IPS-NIHi7 (cell line): ENCODE measurements at regions not wholly inside any gene's neighbourhood (a gene's known extent, or its start where the extent isn't known, plus 50 kb on each side); places are given as distances from the start of the nearest gene placed in this dataset.
A peak's percentile ranks its signal among the peaks of the same experiment; 100 is the strongest.

Experiments used
- DNase-seq: peaks from one replicate; pipeline ENCODE4 v3.0.0; 2012; ENCODE audit warnings: mixed read lengths; ENCODE audit errors: extremely low spot score

DNA sequence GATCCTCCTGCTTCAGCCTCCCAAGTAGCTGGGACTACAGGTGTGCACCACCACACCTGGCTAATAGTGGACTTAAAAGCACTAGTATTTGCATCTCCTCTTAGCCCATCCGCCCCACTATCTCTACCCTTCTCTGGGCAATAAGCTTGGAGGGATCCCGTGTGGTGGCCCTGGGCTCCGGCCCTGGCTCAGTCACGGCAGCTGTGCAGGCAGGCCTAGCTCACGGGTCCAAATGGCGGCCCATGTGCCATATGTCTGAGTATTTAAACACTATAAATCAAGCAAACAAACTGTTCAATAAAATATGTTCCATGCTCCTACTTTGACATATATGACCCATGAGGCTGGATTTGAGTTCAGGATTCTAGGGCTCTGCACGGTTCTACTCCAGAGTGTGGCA lies 118.4 kb downstream of the BANF2 start:
- DNase-seq, result no peak

DNA sequence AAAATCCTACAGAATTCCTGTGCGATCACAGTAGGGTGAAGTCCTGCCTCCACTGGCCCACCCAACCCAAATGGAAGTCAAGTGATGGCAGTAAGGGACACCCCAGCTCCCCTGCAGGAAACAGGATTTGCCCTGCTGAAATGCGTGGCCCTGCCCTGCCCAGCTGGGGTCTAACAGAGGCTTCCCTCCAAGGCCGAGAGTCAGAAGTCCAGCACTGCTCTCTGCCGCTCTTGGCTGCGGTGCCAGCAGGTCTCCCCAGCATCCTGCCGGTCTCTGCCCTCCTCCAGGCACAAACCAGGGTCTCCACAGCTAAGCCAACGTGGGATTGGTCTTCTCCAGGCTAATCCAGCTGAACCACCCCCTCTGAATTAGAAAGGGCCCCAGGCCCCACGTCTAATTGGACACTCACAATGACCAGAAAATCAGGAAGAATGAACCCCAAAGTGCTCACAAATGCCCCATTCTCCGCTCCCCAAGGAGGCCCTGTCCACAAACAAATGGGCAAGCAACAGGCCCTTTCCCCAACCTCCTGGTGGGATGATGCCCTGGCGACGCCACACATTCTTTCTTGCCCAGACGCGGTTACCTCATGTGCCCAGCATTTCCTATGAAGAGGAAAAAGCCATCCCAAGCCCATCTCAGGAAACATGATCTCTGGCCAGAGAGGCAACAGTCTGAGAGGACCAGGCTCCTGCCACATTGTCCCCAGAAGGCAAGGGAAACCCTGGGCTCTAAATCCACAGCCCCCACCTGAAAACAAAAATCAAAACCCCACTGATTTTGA lies 117.2 kb downstream of the BANF2 start:
- DNase-seq, result no peak

DNA sequence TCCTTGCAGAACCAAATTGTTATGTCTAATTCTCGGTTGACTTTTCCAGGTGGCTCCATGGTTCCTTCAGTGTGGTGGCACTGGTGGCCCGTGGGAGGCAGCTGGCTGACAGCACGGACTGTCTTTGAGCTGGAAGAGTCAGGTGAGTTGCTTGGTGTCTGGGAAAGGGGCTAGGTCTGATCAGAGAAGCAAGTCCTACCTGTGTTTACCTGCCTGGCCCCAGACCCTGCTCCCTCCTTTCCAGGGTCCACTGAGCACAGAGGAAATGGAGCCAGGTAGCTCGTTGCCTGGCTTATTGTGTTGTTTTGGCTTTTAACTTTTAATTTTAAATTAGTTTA lies 111.8 kb downstream of the BANF2 start:
- DNase-seq, result no peak

DNA sequence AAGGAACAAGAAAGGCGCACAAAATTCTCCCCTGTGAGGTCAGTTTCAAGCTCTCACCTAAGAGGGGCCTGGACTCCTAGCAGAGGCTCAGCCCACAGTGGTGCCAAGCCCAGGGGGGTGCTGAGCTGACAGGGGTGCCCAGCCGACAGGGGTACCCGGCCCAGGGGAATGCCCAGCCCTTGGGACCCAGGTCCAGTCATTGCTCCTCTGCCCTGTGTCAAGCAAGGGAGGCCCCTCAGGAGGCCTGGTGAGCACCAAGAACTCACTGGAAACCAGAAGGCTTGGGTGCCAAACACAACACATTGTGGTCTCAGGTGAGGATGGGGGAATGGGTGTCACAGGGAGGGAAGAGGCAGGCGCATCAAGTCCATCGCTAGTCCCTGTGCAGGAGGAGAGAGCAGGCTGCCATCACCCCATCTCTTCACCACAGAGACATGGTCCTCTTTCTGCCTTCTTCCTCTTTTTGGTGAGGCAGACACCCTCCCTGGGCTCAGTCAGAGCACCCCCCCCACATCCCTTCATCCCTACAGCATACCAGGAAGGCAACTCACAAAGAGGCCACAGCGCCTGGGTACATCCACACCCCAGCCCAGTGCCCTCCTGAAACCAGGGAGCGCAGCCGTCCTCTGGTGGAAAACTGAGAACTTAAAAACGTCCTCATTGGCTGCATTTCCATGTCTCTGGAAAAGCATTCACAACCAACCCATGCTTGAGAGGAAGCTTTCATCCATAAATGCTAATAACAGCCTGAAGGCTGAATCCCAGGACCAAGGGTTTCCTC lies 111.3 kb downstream of the BANF2 start:
- DNase-seq, result no peak

DNA sequence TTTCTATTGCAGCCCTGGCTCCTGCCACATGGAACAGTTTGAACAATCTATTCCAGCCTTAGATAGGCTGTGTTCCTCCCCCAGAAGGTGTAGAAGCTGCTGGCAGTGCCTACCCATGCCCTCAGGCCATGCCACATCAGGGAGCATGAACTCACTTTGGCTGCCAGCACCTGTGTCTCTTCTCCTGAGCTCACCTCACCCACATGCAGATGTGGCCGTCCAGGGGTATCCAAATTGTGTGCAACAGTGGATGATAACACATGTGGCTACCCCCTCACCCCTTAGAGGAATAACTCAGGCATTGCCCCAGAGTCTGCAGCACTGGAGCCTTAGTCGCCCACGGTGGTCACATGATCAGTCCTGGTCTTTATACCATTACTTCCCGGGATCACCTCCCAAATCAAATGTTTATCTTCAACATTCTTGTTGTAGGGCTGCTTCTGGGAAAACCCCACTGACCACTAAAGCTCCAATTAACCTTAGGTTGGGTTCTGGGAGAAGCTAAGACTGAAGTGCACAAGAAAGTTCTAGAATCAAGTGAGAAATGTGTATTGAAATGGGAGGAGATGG lies 110.4 kb downstream of the BANF2 start:
- no peak for DNase-seq

DNA sequence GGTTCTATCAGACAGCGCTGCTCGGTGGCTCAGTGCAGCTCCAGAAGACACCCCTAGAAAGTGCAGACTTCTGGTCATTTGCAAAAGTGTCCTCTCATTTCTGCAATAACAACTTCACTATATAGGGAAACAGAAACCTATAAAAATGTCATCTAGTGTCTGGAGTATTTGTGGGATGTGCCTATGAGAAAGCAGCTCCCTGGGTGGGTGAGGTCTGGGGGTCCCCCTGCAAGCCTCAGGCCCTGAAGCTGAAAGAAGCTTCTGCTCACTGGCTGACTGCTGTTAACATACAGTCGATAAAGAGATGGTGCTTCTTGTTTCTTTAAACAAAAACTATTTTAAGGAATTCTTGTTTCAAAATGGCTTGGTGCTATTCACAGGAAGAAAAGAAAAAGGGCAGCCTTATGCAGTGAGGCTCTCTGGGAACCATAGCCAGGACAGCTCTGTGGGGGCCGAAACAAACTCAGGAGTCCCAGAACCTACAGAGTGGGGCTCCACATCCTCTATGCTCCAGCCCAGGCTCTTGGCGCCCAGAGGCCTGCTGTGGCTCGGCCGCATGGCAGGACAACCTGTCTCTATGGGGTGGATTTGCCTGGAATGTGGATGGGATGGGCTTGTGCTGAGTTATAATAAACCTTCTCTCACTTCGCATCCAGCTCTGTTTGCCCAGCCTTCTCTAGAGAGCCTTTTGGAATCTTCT lies 109.7 kb downstream of the BANF2 start:
- DNase-seq, result no peak

DNA sequence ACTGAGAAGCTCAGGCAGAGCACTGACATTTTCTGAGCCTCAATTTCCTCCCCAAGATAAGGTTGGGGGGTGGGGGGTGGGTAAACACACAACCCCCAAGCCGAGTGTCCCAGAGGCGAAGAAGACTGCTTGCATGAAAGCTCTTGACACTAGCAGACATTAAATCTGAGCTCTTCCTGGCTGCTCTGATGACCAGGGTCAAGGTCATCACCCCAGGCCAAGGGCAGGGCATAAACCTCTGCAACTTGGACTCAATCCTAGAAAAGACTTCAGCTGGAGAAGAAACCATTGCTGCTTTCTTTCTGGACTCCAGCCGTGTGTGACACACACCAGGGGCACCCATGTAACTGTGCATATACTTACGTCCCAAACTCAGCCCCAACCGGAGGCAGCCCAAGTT lies 109.0 kb downstream of the BANF2 start:
- DNase-seq, result no peak

DNA sequence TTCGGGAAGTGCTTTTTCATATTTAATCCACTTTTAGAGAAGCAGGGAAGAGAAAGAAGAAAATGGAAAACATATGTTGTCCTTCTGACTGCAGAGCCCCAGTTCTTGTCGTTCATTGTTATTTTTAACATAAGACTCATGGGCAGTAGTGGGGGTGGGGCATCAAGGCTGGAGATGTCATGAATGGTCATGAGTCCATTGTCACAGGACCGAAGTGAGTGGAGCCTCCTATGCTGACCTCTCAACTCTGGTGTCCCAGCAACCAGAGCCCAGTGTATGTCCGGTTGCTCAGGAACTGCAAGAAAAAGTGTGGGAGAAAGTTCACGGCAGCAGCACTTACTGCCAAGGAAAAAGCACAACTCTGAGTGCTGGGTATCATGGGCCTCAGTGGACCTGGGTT lies 108.6 kb downstream of the BANF2 start:
- no peak for DNase-seq

DNA sequence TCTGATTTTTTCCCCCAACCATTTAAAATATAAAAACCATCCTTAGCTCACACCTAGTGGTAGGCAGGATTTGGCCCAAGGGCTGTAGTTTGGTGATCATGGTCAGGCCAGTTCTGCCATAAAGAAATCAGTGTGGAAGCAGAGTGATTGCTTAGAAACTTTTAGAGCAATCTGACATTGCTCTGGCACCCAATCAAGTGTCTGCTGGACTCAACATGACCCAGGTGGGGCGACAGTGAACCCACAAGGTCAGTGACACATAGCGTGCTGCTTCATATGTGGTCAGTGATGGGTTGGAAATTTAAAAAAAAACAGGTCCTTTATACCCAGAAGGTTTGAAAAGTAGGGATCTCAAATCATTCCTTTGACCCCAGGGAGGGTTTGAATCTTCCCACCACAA lies 107.9 kb downstream of the BANF2 start:
- DNase-seq, result no peak

DNA sequence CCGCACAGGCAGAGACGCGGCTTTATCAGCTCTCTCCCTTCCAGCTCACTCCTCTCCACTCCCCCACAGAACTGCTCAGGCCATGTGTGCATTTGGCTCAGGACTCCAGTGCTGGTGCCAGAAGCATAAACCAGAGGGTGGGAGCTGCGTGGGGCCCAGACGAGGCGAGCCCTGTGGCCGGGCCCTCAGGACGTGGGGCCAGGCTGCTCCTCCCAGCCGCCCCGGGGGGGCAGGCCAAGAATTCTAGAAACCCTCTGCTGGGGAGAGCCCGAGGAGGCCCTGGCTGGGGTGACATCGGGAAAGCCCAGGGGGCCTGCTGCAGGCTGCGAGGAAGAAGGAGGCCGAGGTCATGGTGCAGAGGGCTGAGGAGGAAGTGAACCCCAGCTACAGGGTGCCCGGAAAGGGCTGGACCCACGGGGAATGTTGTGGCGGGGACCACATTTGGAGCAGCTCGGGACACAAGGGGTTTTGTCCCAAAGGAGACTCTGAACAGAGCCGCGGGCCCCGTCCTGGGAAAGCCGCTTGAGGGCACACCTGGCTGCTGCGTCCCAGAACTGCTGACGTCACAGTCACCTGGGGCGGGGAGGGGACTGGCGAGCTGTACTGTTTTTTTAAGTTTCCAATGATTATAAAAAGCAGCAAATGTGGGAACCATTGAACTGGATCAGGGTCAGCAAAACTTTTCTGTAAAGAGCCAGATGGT lies 107.1 kb downstream of the BANF2 start:
- peak; percentile 46 for DNase-seq

DNA sequence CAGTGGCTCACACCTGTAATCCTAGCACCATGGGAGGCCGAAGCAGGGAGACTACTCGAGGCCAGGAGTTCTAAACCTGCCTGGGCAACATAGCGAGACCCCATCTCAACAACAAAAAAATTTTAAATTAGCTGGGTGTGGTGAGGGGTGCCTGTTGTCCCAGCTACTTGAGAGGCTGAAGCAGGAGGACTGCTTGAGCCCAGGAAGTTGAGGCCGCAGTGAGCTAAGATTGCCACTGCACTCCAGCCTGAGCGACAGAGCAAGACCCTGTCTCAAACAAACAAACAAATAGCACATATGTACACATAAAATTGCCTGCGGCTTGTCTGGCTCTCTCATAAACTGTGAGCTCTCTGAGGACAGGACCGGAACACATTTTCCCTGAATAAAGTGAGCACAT lies 106.3 kb downstream of the BANF2 start:
- no peak for DNase-seq

DNA sequence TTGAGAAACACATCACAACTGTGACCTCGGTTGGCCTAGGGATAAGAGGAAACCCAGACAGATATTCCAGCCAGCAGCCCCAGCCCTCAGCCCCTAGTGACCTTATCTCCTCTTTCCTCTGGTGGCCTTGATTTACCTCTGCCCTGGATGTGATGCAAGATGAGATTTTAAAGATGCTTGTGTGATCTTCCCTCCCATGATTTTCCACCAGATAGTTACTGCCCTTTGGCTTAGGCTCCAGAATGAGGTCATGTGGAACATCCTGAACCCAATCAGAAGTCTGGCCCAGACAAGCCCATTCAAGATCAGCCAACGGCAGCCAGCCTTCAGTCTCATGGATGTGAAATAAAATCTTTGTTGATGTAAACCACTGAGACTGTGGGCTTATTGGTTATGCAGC lies 104.0 kb downstream of the BANF2 start:
- DNase-seq, result no peak

DNA sequence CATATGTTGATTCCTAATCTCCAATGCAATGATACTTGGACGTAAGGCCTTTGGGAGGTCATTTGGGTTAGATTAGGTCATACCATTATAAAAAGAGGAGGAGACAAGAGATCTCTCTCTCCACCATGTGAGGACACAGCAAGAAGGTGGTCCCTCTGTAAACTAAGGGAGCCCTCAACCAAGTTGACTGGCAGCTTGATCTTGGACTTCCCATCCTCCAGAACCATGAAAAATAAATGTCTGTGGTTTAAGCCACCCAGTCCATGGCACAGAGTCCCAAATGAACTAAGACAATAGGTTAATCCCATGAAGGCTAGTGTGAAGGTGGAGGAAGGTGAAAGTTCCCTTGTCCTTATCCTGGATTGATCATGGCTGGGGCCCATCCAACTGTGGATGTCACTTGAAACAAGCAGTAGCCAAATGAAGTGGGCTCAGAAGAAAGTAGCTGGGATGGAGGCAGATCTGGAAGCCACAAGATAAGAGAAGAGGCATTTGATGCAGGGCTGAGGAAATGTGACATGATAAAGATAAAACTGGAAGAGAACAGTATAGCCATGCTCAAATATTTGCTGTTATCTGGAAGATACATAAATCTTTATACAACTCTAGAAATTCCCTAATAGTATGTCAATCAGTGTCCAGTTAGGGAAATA lies 99.9 kb downstream of the BANF2 start:
- DNase-seq, result no peak

DNA sequence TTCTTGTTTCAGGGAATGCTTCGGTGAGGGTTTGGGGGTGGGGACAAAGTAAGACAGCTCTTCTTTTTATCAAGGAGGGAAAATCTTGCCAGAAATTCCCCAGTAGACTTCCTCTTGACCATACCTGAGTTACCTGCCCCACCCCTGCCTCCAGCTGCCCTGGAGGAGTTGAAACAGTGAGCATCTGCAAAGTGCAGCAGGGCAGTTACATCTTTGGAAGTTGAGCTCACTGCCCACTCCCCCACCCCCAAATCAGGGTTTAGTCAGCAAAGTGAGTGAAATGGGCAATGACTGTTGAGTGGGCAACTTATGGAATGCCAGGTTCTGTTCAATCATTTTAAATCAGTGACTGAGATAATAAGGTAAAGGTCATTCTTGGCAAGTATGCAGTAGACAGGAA lies 98.8 kb downstream of the BANF2 start:
- DNase-seq, result no peak

DNA sequence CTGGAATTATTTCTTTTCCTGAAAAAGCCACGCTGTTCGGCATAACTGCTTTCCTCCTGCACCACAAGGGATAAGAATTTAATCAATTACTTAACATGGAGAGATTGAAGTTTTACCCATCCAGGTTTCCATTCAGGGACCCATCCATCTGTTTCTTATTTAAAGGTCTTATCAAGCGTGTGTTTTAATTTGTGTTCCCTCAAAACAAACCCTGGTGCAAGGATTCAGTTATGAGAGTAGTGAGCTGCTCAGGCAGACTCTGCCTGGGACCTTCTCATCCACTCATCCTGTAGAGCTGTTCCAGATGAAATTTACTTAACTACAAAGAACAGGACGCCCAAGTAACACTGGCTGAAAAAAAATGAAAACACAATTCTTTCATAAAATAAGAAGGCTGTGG lies 97.8 kb downstream of the BANF2 start:
- no peak for DNase-seq

DNA sequence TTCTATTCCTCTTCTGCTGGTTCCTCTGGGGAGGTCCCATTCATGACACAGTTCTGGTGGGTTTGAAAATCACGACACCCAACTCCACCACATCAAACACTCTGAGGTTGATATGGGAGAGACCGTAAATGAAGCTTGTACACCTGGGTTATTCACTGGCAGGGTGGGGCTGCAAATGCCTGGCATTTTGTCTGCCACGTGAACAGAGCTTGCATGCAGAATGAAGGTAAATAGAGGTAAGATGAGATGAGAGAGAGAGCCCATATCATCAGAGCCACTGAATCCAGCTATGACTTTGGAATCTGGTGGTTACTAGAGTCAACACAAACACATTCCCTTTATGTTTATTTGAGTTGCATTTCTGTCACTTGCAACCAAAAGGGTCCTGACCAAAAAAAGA lies 97.4 kb downstream of the BANF2 start:
- no peak for DNase-seq

DNA sequence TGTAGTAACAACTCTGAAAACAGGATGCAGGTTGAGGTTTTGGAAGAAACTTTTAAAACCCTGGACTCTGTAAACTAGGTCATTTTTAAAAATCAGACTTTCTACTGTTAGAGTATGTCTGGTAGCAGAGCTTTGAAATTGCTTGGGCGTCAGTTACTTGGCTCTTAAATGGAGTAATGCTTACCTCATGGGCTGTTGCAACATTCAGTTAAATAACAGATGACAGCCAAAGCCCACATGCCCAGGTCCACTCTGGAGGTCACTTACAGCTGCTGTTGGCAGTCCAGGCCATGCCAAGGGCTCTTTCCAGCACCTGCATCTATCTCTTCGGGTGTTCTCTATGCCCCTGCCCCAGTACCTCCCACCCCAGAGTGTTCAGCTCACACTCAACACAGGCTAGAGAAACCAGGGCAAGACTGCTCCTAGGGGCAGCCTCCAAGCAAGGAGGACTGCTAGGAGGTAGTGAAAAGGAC lies 96.4 kb downstream of the BANF2 start:
- no peak for DNase-seq

DNA sequence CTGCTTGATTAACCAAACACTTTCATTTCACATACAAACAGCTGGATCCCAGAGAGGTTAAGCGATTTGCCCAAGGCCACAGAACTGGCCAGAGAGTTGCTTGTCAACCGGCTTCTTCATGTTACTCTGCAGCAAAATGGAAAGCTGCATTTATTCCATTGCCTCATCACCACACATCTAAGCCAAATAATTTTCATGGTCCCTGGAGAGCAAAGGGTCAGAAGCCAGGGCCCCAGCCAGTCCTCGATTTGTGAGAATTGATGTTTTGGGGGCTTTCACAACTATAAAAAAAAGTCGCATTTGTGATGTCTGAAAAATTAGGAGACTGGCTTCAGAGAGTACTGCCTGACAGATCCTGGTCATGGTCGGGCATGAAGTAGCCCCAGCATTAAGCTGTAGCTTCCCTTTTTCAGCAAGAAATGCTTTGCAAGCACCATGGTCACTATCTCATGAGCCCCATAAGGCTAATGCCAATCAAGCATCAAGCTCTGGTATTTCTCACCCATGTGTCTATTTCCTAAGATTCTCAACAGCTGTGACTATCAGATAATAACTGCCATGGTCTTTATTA lies 95.8 kb downstream of the BANF2 start:
- DNase-seq, result no peak

DNA sequence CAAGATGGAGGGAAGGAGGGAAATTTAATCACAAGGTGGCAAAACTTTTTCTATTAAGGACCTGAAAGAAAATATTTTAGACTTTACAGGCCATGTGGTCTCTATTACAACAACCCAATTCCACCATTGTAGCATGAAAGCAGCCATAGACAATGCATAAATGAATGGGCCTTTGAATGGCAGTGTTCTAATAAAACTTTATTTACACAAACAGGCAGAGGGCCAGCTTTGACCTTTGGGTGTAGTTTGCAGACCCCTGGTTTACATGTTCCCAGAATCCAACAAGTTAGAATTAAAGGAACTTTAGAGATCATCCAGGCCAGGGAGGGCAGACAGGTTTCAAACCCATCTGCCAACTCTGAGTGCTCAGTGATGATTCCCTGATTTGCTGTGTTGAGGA lies 95.2 kb downstream of the BANF2 start:
- no peak for DNase-seq

DNA sequence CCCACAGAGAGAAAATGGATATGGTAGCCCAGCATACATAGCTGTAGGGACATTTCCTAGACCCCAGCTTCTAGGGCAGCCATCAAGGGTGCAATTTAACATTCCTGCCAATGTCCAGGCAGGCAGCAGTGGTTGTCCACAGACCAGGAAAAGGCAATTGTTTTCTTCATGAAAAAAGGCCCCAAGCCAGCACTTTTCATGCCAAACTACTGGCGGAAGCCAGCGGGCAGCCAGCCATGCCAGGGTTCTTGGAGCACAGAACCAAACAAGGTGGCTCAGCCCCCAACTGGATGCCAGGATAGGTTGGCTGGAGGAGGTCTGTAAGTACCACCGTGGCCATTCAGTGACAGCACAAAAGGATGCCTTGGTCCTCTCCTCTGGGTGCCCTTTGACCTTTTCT lies 94.6 kb downstream of the BANF2 start:
- no peak for DNase-seq

DNA sequence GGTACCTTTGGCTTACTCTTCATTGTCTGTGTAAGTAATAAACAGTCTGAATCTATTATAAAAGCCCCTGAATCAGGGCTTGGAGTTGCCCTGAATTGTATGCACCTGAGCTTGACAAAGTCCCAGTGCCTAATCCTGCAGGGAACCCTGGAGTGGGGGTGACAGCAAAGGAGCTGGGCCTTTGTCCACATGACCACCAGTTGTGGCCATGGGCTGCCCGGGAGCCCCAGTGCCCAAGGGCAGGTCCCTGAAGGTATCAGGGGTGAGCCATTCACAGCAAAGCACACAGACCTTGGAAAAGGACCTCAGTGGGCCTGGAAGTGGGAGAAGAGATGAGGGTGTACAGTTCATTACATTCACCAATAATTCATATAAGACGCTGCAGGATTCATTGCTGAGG lies 94.2 kb downstream of the BANF2 start:
- no peak for DNase-seq
